GM20000 (cell line): ENCODE measurements at regions not wholly inside any gene's neighbourhood (a gene's known extent, or its start where the extent isn't known, plus 50 kb on each side); places are given as distances from the start of the nearest gene placed in this dataset.

Experiments
- DNase-seq: peaks from one replicate; pipeline ENCODE4 v3.0.0; 2012; ENCODE audit warnings: low spot score
- TF ChIP-seq, protein P1 (sequence below): IDR thresholded peaks from 2 replicates; pipeline ENCODE4 v1.5.1; 2012; ENCODE audit warnings: mild to moderate bottlenecking, control low read depth; ENCODE audit errors: extremely low read depth, missing control alignments

DNA sequence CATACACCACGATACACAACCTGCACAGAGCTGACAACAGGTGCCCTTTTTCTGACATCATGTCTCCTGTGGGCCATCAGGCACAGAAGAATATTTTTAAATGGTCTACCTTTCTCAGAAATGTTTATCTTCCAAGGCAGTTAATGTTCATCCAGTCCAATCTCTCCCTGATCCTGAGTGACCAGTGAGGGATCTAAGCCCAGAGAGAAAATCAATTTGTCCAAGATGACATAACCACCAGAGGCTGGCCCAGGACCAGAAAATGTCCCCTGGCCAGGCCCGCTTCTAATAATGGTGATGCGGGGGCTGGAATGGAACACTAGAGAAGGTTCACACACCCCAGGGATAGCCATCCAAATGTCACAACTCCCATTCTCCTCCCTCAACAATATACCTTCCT, 357.9 kb upstream of the KIF2A start:
- no peak for DNase-seq
- TF ChIP-seq, protein P1, sequence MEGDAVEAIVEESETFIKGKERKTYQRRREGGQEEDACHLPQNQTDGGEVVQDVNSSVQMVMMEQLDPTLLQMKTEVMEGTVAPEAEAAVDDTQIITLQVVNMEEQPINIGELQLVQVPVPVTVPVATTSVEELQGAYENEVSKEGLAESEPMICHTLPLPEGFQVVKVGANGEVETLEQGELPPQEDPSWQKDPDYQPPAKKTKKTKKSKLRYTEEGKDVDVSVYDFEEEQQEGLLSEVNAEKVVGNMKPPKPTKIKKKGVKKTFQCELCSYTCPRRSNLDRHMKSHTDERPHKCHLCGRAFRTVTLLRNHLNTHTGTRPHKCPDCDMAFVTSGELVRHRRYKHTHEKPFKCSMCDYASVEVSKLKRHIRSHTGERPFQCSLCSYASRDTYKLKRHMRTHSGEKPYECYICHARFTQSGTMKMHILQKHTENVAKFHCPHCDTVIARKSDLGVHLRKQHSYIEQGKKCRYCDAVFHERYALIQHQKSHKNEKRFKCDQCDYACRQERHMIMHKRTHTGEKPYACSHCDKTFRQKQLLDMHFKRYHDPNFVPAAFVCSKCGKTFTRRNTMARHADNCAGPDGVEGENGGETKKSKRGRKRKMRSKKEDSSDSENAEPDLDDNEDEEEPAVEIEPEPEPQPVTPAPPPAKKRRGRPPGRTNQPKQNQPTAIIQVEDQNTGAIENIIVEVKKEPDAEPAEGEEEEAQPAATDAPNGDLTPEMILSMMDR: no peak

- DNase-seq: no peak
- TF ChIP-seq, protein P1: no peak
Measured at GRCh38 chr5:61949054-61949678, 356.8 kb upstream of the KIF2A start.

DNA sequence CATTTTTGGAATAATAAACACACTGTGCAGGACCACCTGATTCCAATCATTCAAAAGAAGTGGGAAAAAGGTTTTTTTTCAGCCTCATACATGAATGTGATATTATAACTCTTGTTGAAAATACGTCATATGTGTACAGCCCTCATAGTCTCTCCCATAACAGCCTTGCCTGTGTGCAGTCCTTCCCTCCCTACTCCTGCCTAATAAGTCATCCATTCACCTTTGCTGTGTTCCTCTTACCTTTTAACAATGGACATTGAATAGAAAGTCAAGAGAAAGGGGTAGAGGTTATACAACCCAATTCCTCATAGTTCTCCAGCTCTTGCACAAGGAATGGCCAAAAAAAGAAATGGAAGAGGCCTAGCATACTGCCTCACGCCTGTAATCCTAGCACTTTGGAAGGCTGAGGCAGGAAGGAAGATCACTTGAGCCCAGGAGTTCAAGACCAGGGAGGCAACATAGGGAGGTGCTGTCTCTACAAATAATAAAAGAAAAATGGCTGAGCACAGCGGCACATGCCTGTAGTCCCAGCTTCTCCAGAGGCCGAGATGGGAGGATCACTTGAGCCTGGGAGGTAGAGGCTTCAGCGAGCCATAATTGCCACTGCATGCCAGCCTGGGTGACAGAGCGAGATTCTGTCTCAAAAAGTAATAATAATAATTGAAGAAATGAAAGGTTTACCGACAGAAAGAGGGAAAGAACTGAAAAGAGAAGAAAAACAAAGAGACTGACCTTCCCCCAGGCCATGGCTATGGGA, 356.1 kb upstream of the KIF2A start:
- TF ChIP-seq, protein P1: no peak

DNA sequence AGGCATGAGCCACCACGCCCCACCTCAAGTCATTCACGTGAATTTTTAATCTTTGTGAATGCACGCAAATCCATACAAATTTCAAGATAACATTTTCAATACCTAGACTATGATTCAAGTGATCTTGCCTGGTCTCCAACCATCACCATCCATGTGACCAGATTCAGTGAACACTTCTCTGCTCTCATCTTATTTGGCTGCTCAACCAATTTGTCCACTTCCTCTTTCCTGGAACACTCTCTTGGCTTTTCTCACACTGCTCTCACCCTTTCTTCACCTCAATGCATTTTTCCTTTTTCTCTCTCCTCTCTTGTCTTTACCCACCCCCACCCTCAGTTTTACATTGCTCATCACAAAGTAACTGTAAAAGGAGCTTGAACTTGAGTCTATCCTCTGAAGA, 354.7 kb upstream of the KIF2A start:
- DNase-seq: no peak
- TF ChIP-seq, protein P1: no peak

More for the DNA sequence above, 356.1 kb upstream of the KIF2A start:
- no peak for DNase-seq

- TF ChIP-seq, protein P1: no peak
Measured at GRCh38 chr5:61953913-61954312, 352.1 kb upstream of the KIF2A start.

GRCh38 chr5:61964201-61964600, 341.8 kb upstream of the KIF2A start:
- no peak for DNase-seq
- TF ChIP-seq, protein P1: no peak

More at GRCh38 chr5:61953913-61954312, 352.1 kb upstream of the KIF2A start:
- no peak for DNase-seq

DNA sequence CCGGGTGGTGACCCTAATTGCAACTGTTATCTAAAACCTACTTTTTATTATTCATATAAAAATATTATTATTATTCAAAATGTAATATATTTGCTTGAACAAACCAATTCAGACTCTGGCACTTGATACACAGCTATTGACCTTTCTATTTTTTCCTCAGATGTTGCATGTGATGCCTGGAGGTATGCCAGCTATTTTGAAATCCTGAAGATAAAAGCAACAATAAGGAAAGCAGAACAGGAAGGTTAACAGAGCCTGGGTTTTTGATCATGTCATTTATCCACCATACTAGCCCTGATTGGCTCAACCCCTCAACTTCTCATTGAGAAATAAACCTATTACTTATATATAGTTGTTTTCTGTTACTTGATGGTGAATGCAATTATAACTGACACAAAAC, 340.9 kb upstream of the KIF2A start:
- TF ChIP-seq, protein P1: no peak
- no peak for DNase-seq
